MCF 10A (cell line): ENCODE measurements at regions not wholly inside any gene's neighbourhood (a gene's known extent, or its start where the extent isn't known, plus 50 kb on each side); places are given as distances from the start of the nearest gene placed in this dataset.

ENCODE experiments used
- BruUV-seq: library from RNA; stranded (reverse); fragments of 400-500 nt; replicated peaks from 2 replicates; lab custom pipeline; 2021; lab: Mats Ljungman, UMichigan
- CTCF ChIA-PET: fragments of 300-600 bp; sonication (Branson Sonifier 250); formaldehyde crosslinking; extraction: SDS; loops from one replicate; lab custom pipeline; 2021; ENCODE audit warnings: antibody characterized with exemption, inconsistent platforms; lab: Yijun Ruan, JAX
- POLR2A ChIA-PET: fragments of 300-600, 350-650 bp; sonication (Branson Sonifier 250); formaldehyde crosslinking; extraction: SDS; loops from one replicate; lab custom pipeline; 2020; ENCODE audit warnings: antibody characterized with exemption, inconsistent platforms; lab: Yijun Ruan, JAX
- DNase-seq: peaks from one replicate; pipeline ENCODE4 v3.0.0-alpha.2; 2018; ENCODE audit not compliant: unreplicated experiment
- H3K27ac Mint-ChIP-seq: one replicate; pipeline ENCODE4 v1.8.0; 2022; ENCODE audit warnings: mild to moderate bottlenecking, low read depth, mixed read lengths; ENCODE audit not compliant: unreplicated experiment
- H3K27me3 Mint-ChIP-seq: one replicate; pipeline ENCODE4 v1.8.0; 2022; ENCODE audit warnings: mixed read lengths; ENCODE audit not compliant: insufficient read depth, unreplicated experiment
- H3K36me3 Mint-ChIP-seq: one replicate; pipeline ENCODE4 v1.8.0; 2022; ENCODE audit warnings: mild to moderate bottlenecking, moderate library complexity, mixed read lengths; ENCODE audit not compliant: insufficient read depth, unreplicated experiment
- H3K4me1 Mint-ChIP-seq: one replicate; pipeline ENCODE4 v1.8.0; 2022; ENCODE audit warnings: mixed read lengths; ENCODE audit not compliant: insufficient read depth, unreplicated experiment
- H3K4me3 Mint-ChIP-seq: one replicate; pipeline ENCODE4 v1.8.0; 2022; ENCODE audit warnings: mild to moderate bottlenecking, moderate library complexity, mixed read lengths; ENCODE audit not compliant: unreplicated experiment
- H3K9me3 Mint-ChIP-seq: one replicate; pipeline ENCODE4 v1.8.0; 2022; ENCODE audit warnings: mixed read lengths; ENCODE audit not compliant: unreplicated experiment
- intact Hi-C: fragments of 100-400 bp; cut with micrococcal nuclease; formaldehyde crosslinking; loops from 2 replicates; pipeline ENCODE4 v1.14.1; 2022
- TF ChIP-seq, protein P1 (sequence below): fragments of 200-600 bp; IDR thresholded peaks from one replicate; pipeline ENCODE4 v1.8.0; 2022; ENCODE audit warnings: antibody characterized with exemption, mild to moderate bottlenecking; ENCODE audit not compliant: unreplicated experiment

DNA sequence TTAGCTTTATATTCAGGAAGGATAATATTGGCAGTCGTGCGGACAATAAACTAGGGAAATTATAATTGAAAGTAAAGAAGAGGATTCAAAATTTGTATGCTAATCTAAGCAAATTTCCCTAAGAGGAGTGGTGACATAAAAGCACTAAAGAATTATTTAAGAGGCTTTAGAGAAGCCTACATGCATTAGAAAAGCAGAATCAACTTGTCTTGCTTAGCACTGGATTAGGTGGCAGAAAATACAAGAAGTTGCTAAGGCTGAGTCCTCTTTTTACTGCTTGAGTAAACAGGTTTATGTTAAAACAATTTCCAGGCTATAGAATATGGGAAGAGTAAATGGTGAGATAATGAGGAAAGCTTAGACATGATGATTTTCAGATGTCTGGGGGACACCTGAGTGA lies 991.5 kb downstream of the PCDH18 start:
- BruUV-seq = no TSS peak
- intact Hi-C loops = no loop called here
- Mint-ChIP-seq H3K27ac (no peak overlapping the region), H3K4me3 (no peak overlapping the region), H3K4me1 (no peaks in the 10 kb centered on the region), H3K9me3 (no peaks in the 10 kb centered on the region), H3K27me3 (no peaks in the 10 kb centered on the region), H3K36me3 (no peaks in the 10 kb centered on the region)
- ChIA-PET CTCF (interaction anchor here (0.7 to 1.1 kb wide), 2 partner anchors 12 to 132 kb away, joined by 3 to 4 read pairs; no protein-coding TSS in a partner anchor), POLR2A (no interaction called here)
- TF ChIP-seq, protein P1, sequence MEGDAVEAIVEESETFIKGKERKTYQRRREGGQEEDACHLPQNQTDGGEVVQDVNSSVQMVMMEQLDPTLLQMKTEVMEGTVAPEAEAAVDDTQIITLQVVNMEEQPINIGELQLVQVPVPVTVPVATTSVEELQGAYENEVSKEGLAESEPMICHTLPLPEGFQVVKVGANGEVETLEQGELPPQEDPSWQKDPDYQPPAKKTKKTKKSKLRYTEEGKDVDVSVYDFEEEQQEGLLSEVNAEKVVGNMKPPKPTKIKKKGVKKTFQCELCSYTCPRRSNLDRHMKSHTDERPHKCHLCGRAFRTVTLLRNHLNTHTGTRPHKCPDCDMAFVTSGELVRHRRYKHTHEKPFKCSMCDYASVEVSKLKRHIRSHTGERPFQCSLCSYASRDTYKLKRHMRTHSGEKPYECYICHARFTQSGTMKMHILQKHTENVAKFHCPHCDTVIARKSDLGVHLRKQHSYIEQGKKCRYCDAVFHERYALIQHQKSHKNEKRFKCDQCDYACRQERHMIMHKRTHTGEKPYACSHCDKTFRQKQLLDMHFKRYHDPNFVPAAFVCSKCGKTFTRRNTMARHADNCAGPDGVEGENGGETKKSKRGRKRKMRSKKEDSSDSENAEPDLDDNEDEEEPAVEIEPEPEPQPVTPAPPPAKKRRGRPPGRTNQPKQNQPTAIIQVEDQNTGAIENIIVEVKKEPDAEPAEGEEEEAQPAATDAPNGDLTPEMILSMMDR = no peak
- no peak for DNase-seq

DNA sequence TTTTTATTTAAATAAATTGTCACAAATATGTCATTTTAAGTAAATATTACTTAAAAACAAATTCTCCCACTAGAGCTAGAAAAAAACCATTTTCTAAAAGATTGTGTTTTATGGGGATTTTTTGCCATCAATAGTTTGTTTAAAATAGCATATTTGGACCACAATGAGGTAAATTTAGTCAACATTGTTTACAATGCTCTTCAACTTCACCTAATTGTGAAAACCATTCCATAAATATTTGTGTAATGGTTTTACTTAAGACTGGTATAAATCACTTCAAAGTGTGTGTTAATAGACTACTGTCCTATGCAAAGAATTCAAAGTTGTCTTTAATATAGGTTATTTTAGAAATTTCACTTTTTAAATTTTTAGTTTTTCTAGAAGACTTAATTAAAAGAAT lies 1004.2 kb downstream of the PCDH18 start:
- TF ChIP-seq, protein P1 = no peak
- H3K4me3 Mint-ChIP-seq = no peak overlapping the region
- ChIA-PET CTCF (interaction anchor here (1.3 kb wide), 1 partner anchor 10 kb away, joined by 3 read pairs; no protein-coding TSS in a partner anchor), POLR2A (no interaction called here)
- no peak overlapping the region for H3K27ac Mint-ChIP-seq
- BruUV-seq = no TSS peak
- no peaks in the 10 kb centered on the region for H3K9me3 Mint-ChIP-seq
- intact Hi-C loops = no loop called here
- peaks cover 4% of the 10 kb centered on the region for H3K4me1 Mint-ChIP-seq
- no peak for DNase-seq
- no peaks in the 10 kb centered on the region for H3K27me3 Mint-ChIP-seq
- H3K36me3 Mint-ChIP-seq = no peaks in the 10 kb centered on the region

DNA sequence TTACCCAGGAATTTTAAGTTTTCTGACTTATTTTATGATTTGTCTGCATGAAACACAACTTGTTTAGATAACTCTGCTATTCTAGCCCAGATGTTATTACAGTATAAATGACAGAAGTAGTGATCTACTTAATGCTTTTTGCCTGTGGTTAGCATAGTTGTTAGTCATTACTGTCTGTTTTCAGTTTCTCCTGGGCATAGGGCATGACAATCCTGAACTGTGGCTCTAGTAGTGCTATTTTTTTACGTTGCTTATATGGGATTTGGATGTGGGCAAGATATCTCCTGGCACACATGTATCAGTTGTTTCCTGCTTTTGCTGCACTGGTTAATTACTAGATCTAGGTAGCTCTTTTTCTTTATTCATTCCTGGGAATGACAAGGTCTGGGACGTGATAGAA lies 1005.8 kb downstream of the PCDH18 start:
- Mint-ChIP-seq H3K27ac (no peak overlapping the region), H3K27me3 (no peaks in the 10 kb centered on the region), H3K36me3 (no peaks in the 10 kb centered on the region), H3K9me3 (no peaks in the 10 kb centered on the region), H3K4me3 (no peak overlapping the region), H3K4me1 (peaks cover 4% of the 10 kb centered on the region)
- TF ChIP-seq, protein P1 = no peak
- DNase-seq = no peak
- ChIA-PET CTCF (no interaction called here), POLR2A (no interaction called here)
- intact Hi-C loops = no loop called here
- no TSS peak for BruUV-seq

DNA sequence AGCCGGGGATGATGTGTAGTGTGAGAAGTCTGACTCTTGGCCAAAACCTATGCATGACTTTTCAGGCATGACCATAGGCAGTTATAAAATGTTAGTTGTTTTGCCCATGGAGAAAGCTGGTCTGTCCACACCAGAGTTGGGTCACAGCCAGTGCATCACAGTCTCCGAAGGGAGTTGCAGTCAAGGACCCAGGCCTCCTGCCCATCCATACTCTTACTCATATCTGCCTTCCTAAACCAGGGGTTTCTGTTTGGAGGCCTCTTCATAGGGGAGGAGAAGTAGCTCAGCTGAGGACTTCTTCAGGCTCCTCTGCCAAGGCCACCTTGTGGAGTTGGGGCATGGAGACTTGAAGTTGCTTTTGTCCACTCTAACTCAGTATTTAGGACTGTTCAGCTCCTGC lies 1008.3 kb downstream of the PCDH18 start:
- CTCF ChIA-PET = interaction anchor here (0.6 to 0.9 kb wide), 2 partner anchors 10 to 341 kb away, joined by 3 read pairs; no protein-coding TSS in a partner anchor
- Mint-ChIP-seq H3K4me1 (peaks cover 4% of the 10 kb centered on the region), H3K4me3 (no peak overlapping the region), H3K27ac (no peak overlapping the region), H3K9me3 (peaks cover 8% of the 10 kb centered on the region), H3K36me3 (no peaks in the 10 kb centered on the region), H3K27me3 (no peaks in the 10 kb centered on the region)
- intact Hi-C loops = no loop called here
- TF ChIP-seq, protein P1 = no peak
- POLR2A ChIA-PET = interaction anchor here (0.8 kb wide), 1 partner anchor 10 kb away, joined by 3 read pairs; no protein-coding TSS in a partner anchor
- no peak for DNase-seq
- no TSS peak for BruUV-seq
